ENCODE measurements at regions not wholly inside any gene's neighbourhood (a gene's known extent, or its start where the extent isn't known, plus 50 kb on each side); places are given as distances from the start of the nearest gene placed in this dataset.

GRCh38 chr2:235162837-235163197 is 211.0 kb downstream of the SH3BP4 start (continued):
- TF ChIP-seq ZNF341 (tag by site-specific recombination; IDR thresholded peaks at IDR 0.05; ENCODE audit: low read depth), result no peak

DNA sequence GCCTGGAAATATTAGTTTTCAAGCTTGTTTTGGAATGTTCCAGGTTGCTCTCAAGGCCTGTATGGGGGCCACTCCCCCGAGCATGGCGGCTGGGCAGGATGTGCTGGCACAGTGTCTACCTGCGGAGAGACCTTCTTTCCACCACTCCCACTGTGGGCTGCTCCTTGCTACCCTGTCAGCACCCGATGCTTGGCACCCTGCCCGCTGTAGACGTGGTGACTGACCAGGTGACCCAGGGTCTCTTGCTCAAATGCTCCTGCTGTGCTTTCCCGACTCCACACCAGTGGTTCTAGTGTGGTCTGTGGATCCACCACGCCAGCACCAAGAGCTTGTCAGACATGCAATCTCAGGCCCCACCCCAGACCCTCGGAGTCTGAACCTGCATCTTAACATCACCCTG is 213.3 kb downstream of the SH3BP4 start:
- H3K9me3 ChIP-seq (ENCODE audit: control insufficient read depth, insufficient read depth, low read depth, low read length), result no peaks in the 10 kb centered on the region
- no peak overlapping the region for H3K4me3 ChIP-seq (ENCODE audit: low read depth, low read length)
- ChIA-PET POLR2A (no interaction called here), CTCF (interaction anchor here (0.7 to 1.7 kb wide), 2 partner anchors 29 to 205 kb away, joined by 3 to 5 read pairs; no protein-coding TSS in a partner anchor)
- no peak for TF ChIP-seq ZNF747 (tag by site-specific recombination; IDR thresholded peaks at IDR 0.05)
- TF ChIP-seq, protein P1, sequence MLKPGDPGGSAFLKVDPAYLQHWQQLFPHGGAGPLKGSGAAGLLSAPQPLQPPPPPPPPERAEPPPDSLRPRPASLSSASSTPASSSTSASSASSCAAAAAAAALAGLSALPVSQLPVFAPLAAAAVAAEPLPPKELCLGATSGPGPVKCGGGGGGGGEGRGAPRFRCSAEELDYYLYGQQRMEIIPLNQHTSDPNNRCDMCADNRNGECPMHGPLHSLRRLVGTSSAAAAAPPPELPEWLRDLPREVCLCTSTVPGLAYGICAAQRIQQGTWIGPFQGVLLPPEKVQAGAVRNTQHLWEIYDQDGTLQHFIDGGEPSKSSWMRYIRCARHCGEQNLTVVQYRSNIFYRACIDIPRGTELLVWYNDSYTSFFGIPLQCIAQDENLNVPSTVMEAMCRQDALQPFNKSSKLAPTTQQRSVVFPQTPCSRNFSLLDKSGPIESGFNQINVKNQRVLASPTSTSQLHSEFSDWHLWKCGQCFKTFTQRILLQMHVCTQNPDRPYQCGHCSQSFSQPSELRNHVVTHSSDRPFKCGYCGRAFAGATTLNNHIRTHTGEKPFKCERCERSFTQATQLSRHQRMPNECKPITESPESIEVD (tag by site-specific recombination; IDR thresholded peaks at IDR 0.05), result no peak
- no peak for TF ChIP-seq ZNF174 (tag by site-specific recombination; IDR thresholded peaks at IDR 0.05)
- TF ChIP-seq ZNF132 (tag by site-specific recombination; IDR thresholded peaks at IDR 0.05; ENCODE audit: borderline replicate concordance), result no peak
- no peak for TF ChIP-seq OVOL3 (tag by site-specific recombination; IDR thresholded peaks at IDR 0.05)
- no peak for TF ChIP-seq ZBTB20 (tag by site-specific recombination; IDR thresholded peaks at IDR 0.05)
- no peak for TF ChIP-seq ZNF423 (tag by site-specific recombination; IDR thresholded peaks at IDR 0.05)
- no peak for TF ChIP-seq KLF1 (tag by site-specific recombination; IDR thresholded peaks at IDR 0.05)
- TF ChIP-seq ZBTB8A (tag by site-specific recombination; IDR thresholded peaks at IDR 0.05), result no peak
- no peak for TF ChIP-seq ZNF248 (tag by site-specific recombination; IDR thresholded peaks at IDR 0.05)
- TF ChIP-seq KLF16 (tag by site-specific recombination; IDR thresholded peaks at IDR 0.05), result no peak
- TF ChIP-seq ZNF266 (tag by site-specific recombination; IDR thresholded peaks at IDR 0.05; ENCODE audit: low read depth), result no peak
- no peak for TF ChIP-seq ZNF362 (tag by site-specific recombination; IDR thresholded peaks at IDR 0.05)
- no peak for TF ChIP-seq PRDM1 (tag by site-specific recombination; IDR thresholded peaks at IDR 0.05)
- no peak for TF ChIP-seq ATF2 (tag by site-specific recombination; IDR thresholded peaks at IDR 0.05; ENCODE audit: low read depth)
- no peak for TF ChIP-seq ZNF19 (tag by site-specific recombination; IDR thresholded peaks at IDR 0.05; ENCODE audit: low read depth)
- H3K4me1 ChIP-seq (ENCODE audit: control insufficient read depth, insufficient read depth, low read length), result no peaks in the 10 kb centered on the region
- no peaks in the 10 kb centered on the region for H3K36me3 ChIP-seq (ENCODE audit: control insufficient read depth in 2 of 2, insufficient read depth in 1 of 2, low read length in 2 of 2)
- H3K27ac ChIP-seq (ENCODE audit: extremely low read depth, low read depth, low read length), result no peak overlapping the region

DNA sequence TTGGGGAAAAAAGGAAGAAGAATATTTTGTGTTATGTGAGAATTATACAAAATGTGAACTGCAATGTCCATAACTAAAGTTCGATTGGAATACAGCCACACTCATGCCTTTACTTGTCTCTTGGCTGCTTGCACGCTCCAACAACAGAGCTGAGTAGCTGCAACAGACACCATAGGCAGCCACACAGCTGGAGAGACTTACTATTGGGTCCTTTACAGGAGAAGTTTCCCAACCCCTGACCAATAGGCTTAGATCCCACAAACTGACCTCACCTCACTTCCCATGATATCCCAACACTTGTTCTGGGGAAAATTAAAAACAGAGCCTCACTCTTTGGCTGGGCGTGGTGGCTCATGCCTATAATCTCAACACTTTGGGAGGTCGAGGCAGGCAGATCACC is 213.8 kb downstream of the SH3BP4 start:
- Histone ChIP-seq H3K4me3 (ENCODE audit: low read depth, low read length) (no peak overlapping the region), H3K4me1 (ENCODE audit: control insufficient read depth, insufficient read depth, low read length) (peaks cover 3% of the 10 kb centered on the region; the same call in 1 of the 2 replicates), H3K36me3 (ENCODE audit: control insufficient read depth in 2 of 2, insufficient read depth in 1 of 2, low read length in 2 of 2) (no peaks in the 10 kb centered on the region), H3K9me3 (ENCODE audit: control insufficient read depth, insufficient read depth, low read depth, low read length) (no peaks in the 10 kb centered on the region), H3K27ac (ENCODE audit: extremely low read depth, low read depth, low read length) (no peak overlapping the region)
- ChIA-PET POLR2A (no interaction called here), CTCF (interaction anchor here (0.7 kb wide), 1 partner anchor 204 kb away, joined by 3 read pairs; no protein-coding TSS in a partner anchor)
- TF ChIP-seq, protein P2, sequence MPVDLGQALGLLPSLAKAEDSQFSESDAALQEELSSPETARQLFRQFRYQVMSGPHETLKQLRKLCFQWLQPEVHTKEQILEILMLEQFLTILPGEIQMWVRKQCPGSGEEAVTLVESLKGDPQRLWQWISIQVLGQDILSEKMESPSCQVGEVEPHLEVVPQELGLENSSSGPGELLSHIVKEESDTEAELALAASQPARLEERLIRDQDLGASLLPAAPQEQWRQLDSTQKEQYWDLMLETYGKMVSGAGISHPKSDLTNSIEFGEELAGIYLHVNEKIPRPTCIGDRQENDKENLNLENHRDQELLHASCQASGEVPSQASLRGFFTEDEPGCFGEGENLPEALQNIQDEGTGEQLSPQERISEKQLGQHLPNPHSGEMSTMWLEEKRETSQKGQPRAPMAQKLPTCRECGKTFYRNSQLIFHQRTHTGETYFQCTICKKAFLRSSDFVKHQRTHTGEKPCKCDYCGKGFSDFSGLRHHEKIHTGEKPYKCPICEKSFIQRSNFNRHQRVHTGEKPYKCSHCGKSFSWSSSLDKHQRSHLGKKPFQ (tag by site-specific recombination; IDR thresholded peaks at IDR 0.05), result no peak
- no peak for TF ChIP-seq ZNF146 (tag by site-specific recombination; IDR thresholded peaks at IDR 0.05)
- TF ChIP-seq SCRT1 (tag by site-specific recombination; IDR thresholded peaks at IDR 0.05; ENCODE audit: borderline replicate concordance), result no peak
- no peak for TF ChIP-seq ZNF335 (tag by site-specific recombination; conservative IDR thresholded peaks at IDR 0.05)
- no peak for TF ChIP-seq ZNF529 (tag by site-specific recombination; IDR thresholded peaks at IDR 0.05; ENCODE audit: insufficient replicate concordance)
- TF ChIP-seq ZNF513 (tag by site-specific recombination; IDR thresholded peaks at IDR 0.05), result no peak
- no peak for TF ChIP-seq ZNF510 (tag by site-specific recombination; IDR thresholded peaks at IDR 0.05; ENCODE audit: insufficient replicate concordance)
- TF ChIP-seq ZNF488 (tag by site-specific recombination; IDR thresholded peaks at IDR 0.05), result no peak
- no peak for TF ChIP-seq ZNF621 (tag by site-specific recombination; IDR thresholded peaks at IDR 0.05)
- no peak for TF ChIP-seq ZNF747 (tag by site-specific recombination; IDR thresholded peaks at IDR 0.05)
- no peak for TF ChIP-seq ZNF501 (tag by site-specific recombination; IDR thresholded peaks at IDR 0.05)

All from HEK293 (cell line).